Mesothelial cell of epicardium (in vitro differentiated cells): ENCODE measurements at regions not wholly inside any gene's neighbourhood (a gene's known extent, or its start where the extent isn't known, plus 50 kb on each side); places are given as distances from the start of the nearest gene placed in this dataset.

Experiments
- DNase-seq, 2 experiments: peaks; one replicate each; pipeline ENCODE4 v3.0.0; 2021; ENCODE audit warnings: low spot score in 2 of 2; ENCODE audit not compliant: unreplicated experiment in 2 of 2
- H3K27ac Mint-ChIP-seq: 2 replicates; pipeline ENCODE4 v1.8.0; 2021; ENCODE audit warnings: mixed read lengths
- H3K27me3 Mint-ChIP-seq: 2 replicates; pipeline ENCODE4 v1.8.0; 2021; ENCODE audit warnings: low read depth, mixed read lengths
- H3K36me3 Mint-ChIP-seq: 2 replicates; pipeline ENCODE4 v1.8.0; 2021; ENCODE audit warnings: mixed read lengths
- H3K4me1 Mint-ChIP-seq: 2 replicates; pipeline ENCODE4 v1.8.0; 2021; ENCODE audit warnings: mixed read lengths
- H3K4me3 Mint-ChIP-seq: 2 replicates; pipeline ENCODE4 v1.8.0; 2021; ENCODE audit warnings: mild to moderate bottlenecking, moderate library complexity, mixed read lengths
- H3K9me3 Mint-ChIP-seq: 2 replicates; pipeline ENCODE4 v1.8.0; 2021; ENCODE audit warnings: mixed read lengths
- TF ChIP-seq, protein P1 (sequence below): fragments of 200-600 bp; sonication (generic); IDR thresholded peaks from one replicate; pipeline ENCODE4 v1.5.0; 2021; ENCODE audit warnings: antibody characterized with exemption; ENCODE audit not compliant: unreplicated experiment

DNA sequence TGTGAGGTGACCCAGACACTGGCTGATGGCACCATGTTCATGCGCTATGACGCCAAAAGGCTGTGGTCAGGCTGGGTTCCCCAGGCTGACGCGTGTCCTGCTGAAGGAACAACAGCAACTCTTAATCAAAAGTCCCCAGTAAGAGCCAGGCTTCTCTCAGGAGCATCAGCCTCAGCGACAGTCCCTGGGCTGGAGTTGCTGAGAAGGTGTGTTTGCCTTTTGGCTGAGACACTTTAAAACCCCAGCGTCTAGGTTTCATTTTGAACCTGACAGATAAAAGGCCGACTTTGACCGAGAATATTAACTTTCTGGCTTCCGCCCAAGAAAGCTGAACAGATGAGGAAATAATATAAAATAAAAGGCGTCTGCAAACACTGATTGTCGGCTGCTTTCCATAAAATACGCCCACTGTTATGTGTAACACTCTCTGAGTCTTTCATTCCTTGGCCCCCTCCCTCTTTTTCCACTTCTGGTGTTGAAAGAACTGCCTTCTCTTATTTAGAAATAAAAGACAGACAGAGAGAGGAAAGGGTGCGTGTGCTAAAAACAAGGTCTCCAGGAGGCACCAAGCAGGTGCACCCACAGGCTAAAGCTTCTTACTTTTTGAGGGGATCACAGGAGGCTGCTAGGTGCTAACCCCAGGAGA, 373.6 kb downstream of the MID1IP1 start:
- TF ChIP-seq, protein P1, sequence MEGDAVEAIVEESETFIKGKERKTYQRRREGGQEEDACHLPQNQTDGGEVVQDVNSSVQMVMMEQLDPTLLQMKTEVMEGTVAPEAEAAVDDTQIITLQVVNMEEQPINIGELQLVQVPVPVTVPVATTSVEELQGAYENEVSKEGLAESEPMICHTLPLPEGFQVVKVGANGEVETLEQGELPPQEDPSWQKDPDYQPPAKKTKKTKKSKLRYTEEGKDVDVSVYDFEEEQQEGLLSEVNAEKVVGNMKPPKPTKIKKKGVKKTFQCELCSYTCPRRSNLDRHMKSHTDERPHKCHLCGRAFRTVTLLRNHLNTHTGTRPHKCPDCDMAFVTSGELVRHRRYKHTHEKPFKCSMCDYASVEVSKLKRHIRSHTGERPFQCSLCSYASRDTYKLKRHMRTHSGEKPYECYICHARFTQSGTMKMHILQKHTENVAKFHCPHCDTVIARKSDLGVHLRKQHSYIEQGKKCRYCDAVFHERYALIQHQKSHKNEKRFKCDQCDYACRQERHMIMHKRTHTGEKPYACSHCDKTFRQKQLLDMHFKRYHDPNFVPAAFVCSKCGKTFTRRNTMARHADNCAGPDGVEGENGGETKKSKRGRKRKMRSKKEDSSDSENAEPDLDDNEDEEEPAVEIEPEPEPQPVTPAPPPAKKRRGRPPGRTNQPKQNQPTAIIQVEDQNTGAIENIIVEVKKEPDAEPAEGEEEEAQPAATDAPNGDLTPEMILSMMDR = no peak
- Mint-ChIP-seq H3K4me1 (peaks cover 13% of the 10 kb centered on the region), H3K4me3 (no peak overlapping the region), H3K27me3 (no peaks in the 10 kb centered on the region), H3K27ac (no peak overlapping the region), H3K9me3 (peaks cover 18% of the 10 kb centered on the region), H3K36me3 (no peaks in the 10 kb centered on the region)
- no peak for DNase-seq

DNA sequence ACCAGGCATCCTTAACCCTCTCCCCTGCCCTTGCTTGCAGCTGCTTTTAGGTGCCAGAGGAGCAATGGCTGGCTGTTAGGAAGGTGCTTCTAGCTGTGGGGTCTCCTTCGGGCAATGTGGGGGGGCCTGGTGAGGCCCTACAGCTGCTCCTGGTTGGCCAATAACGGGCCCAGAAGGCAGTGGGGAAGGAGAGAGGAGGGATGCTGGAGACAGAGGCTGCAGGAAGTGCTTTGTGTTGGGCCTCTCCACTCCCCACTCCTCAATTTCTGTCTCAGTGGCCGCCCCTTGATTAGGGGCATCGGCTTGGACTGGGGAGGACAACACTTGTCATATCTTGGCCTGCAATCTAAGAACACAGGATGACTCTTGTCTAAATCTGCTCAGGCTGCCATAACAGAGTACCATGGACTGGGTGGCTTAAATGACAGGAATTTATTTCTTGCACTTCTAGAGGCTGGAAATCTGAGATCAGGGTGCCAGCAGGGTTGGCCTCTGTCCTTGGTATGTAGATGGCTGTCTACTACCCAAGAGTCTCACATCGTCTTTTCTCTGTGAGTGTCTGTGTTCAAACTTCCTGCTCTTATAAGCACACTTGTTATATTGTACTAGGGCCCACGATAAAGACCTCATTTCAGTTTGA, 374.3 kb downstream of the MID1IP1 start:
- Mint-ChIP-seq H3K4me1 (peaks cover 13% of the 10 kb centered on the region), H3K9me3 (peaks cover 21% of the 10 kb centered on the region), H3K27me3 (no peaks in the 10 kb centered on the region), H3K27ac (no peak overlapping the region), H3K4me3 (no peak overlapping the region), H3K36me3 (no peaks in the 10 kb centered on the region)
- no peak for DNase-seq
- TF ChIP-seq, protein P1 = no peak

DNA sequence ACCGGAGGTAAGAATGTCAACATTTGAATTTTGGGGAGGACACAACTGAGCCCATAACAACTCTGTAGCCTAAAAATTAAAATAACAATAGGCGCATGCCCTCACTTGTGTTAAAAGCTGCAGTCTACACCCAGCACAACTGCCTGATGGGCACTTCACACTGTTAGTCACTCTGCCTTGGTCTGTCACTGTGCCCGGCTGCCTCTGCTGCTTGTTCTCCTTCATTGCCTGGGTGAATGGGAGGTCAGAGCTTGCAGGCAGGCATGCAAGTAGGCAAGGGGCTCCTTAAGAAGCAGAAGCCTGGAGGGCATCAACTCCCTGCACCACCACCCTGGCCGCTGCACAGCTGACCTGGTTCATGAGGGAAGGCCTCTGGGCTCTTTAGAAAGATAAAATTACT, 374.8 kb downstream of the MID1IP1 start:
- Mint-ChIP-seq H3K4me1 (peaks cover 13% of the 10 kb centered on the region), H3K4me3 (no peak overlapping the region), H3K9me3 (peaks cover 21% of the 10 kb centered on the region), H3K27ac (no peak overlapping the region), H3K36me3 (no peaks in the 10 kb centered on the region), H3K27me3 (no peaks in the 10 kb centered on the region)
- TF ChIP-seq, protein P1 = no peak
- DNase-seq = no peak

DNA sequence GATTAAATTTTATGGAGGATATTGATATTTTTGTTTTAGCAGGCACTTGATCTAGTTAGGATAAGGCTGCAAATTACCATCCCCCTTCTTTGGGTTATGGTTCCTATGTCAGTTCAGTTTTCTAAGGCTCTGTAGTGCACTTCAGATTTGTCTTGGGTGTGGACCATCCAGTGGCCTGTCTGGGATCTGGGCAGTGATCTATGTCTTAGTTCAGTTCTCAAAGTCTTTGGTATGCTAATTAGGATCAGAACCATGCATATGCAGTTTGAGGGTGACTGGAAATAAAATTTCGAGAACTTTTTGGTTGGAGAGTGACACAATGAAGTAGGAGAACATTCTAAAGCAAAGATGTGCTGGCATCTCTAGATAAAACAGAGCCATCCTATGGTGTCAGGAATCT, 388.2 kb downstream of the MID1IP1 start:
- H3K4me1 Mint-ChIP-seq = no peaks in the 10 kb centered on the region

DNA sequence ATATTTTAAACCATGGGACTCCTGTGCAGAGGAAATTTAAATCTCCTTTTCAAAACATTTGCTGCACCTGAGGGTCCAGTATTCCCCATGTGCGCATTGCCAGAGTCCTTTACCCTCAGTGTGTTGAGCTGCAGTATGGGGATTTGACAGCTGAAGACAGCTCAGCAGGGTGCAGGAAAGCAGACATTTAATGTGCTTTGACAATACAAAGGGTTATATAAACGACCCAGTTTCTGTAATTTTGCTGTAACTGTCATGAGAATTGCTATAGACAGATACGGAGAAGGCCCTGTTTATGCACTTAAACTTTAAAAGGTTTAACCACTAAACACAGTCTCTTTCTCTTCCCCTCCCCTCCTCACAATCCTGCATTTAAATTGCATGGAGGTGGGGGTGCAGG, 393.4 kb downstream of the MID1IP1 start:
- no peaks in the 10 kb centered on the region for H3K27me3 Mint-ChIP-seq

More for the DNA sequence above, 388.2 kb downstream of the MID1IP1 start:
- DNase-seq = no peak
- peaks cover 39% of the 10 kb centered on the region for H3K9me3 Mint-ChIP-seq
- no peak overlapping the region for H3K27ac Mint-ChIP-seq
- H3K27me3 Mint-ChIP-seq = no peaks in the 10 kb centered on the region
- H3K4me3 Mint-ChIP-seq = no peak overlapping the region
- peaks cover 4% of the 10 kb centered on the region for H3K36me3 Mint-ChIP-seq
- TF ChIP-seq, protein P1 = no peak

More for the DNA sequence above, 393.4 kb downstream of the MID1IP1 start:
- Mint-ChIP-seq H3K27ac (no peak overlapping the region), H3K9me3 (peaks cover 21% of the 10 kb centered on the region), H3K4me1 (peaks cover 4% of the 10 kb centered on the region), H3K4me3 (no peak overlapping the region), H3K36me3 (no peaks in the 10 kb centered on the region)
- TF ChIP-seq, protein P1 = no peak
- DNase-seq = no peak
